Ishikawa (cell line): ENCODE measurements at regions not wholly inside any gene's neighbourhood (a gene's known extent, or its start where the extent isn't known, plus 50 kb on each side); places are given as distances from the start of the nearest gene placed in this dataset.

Source experiments
- CEBPB ChIP-seq: IDR thresholded peaks from 2 replicates; pipeline ENCODE4 v1.6.1; 2012
- CREB1 ChIP-seq: IDR thresholded peaks from 2 replicates; pipeline ENCODE4 v1.6.1; 2012; ENCODE audit warnings: low read depth
- EGR1 ChIP-seq: IDR thresholded peaks from 2 replicates; pipeline ENCODE4 v1.6.1; 2012
- EP300 ChIP-seq: IDR thresholded peaks from 2 replicates; pipeline ENCODE4 v1.6.1; 2012; ENCODE audit warnings: borderline replicate concordance
- FOXM1 ChIP-seq: IDR thresholded peaks from 2 replicates; pipeline ENCODE4 v1.6.1; 2012; ENCODE audit warnings: low read depth, borderline replicate concordance
- MAX ChIP-seq: IDR thresholded peaks from 2 replicates; pipeline ENCODE4 v1.6.1; 2012
- NFIC ChIP-seq: IDR thresholded peaks from 2 replicates; pipeline ENCODE4 v1.6.1; 2012
- RAD21 ChIP-seq: IDR thresholded peaks from 2 replicates; pipeline ENCODE4 v1.6.1; 2012; ENCODE audit warnings: low read depth
- REST ChIP-seq: IDR thresholded peaks from 2 replicates; pipeline ENCODE4 v1.6.1; 2012; ENCODE audit warnings: low read depth, mild to moderate bottlenecking
- TAF1 ChIP-seq: IDR thresholded peaks from 2 replicates; pipeline ENCODE4 v1.6.1; 2012; ENCODE audit warnings: low read depth, mild to moderate bottlenecking
- TCF12 ChIP-seq: IDR thresholded peaks from 2 replicates; pipeline ENCODE4 v1.6.1; 2012; ENCODE audit warnings: low read depth
- TEAD4 ChIP-seq: IDR thresholded peaks from 2 replicates; pipeline ENCODE4 v1.6.1; 2012
- USF1 ChIP-seq: IDR thresholded peaks from 2 replicates; pipeline ENCODE4 v1.6.1; 2012
- YY1 ChIP-seq: IDR thresholded peaks from 2 replicates; pipeline ENCODE4 v1.6.1; 2012; ENCODE audit warnings: low read depth
- ZBTB7A ChIP-seq: IDR thresholded peaks from 2 replicates; pipeline ENCODE4 v1.6.1; 2012; ENCODE audit warnings: low read depth

GRCh38 chr5:2113348-2114131 is 230.8 kb upstream of the IRX4 start:
- TF ChIP-seq REST (no peak), TEAD4 (no peak), CREB1 (no peak), USF1 (no peak), EP300 (no peak), NFIC (no peak), YY1 (no peak), CEBPB (no peak), FOXM1 (no peak), TCF12 (no peak)

GRCh38 chr5:2112173-2113025 is 229.7 kb upstream of the IRX4 start:
- TF ChIP-seq REST, result no peak
- no peak for TF ChIP-seq TAF1
- no peak for TF ChIP-seq CREB1
- TF ChIP-seq CEBPB, result no peak
- no peak for TF ChIP-seq USF1
- TF ChIP-seq ZBTB7A, result no peak
- no peak for TF ChIP-seq YY1
- TF ChIP-seq EGR1, result no peak
- no peak for TF ChIP-seq TCF12
- no peak for TF ChIP-seq EP300

- no peak for TF ChIP-seq TEAD4
- TF ChIP-seq EGR1, result no peak
- no peak for TF ChIP-seq FOXM1
- no peak for TF ChIP-seq TAF1
- no peak for TF ChIP-seq MAX
- TF ChIP-seq USF1, result no peak
- no peak for TF ChIP-seq REST
- no peak for TF ChIP-seq CREB1
- no peak for TF ChIP-seq YY1
- no peak for TF ChIP-seq CEBPB
- TF ChIP-seq NFIC, result no peak
- TF ChIP-seq TCF12, result no peak
- no peak for TF ChIP-seq RAD21
- no peak for TF ChIP-seq EP300
- TF ChIP-seq ZBTB7A, result no peak
Measured at GRCh38 chr5:2111569-2112105, 228.9 kb upstream of the IRX4 start.
